ENCODE measurements at regions not wholly inside any gene's neighbourhood (a gene's known extent, or its start where the extent isn't known, plus 50 kb on each side); places are given as distances from the start of the nearest gene placed in this dataset.

DNA sequence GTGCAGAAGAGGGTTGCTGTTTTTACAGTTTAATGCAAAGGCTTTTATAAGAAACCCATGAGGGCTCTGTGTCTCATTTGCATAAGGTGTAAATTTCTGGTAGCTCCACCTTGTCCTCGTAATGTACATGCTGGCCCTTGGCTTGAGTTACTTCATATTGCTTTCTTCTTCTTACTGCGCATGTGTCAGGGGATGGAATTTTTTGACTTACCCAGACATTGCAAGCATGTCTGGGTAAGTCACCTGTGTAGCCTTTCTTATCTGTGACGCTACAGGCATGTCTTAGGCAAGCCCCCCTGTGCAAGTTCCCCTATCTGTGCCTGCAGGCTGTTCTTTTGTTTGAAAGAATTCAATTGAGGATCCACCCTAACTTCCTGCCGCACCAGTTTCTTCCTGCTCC, 274.2 kb downstream of the ETNK1 start:
- DNase-seq (ENCODE audit: extremely low spot score), result no peak
- POLR2A ChIA-PET, result no interaction called here
- TF ChIP-seq CTCF (IDR thresholded peaks at IDR 0.05; ENCODE audit: control extremely low read depth, extremely low read depth, low read depth, missing control alignments), result no peak
- CTCF ChIA-PET, result no interaction called here

- no peak for DNase-seq (ENCODE audit: extremely low spot score)
- POLR2A ChIA-PET, result no interaction called here
- CTCF ChIA-PET, result interaction anchor here (0.8 kb wide), 1 partner anchor 11 kb away, joined by 3 read pairs; no protein-coding TSS in a partner anchor
- TF ChIP-seq CTCF (IDR thresholded peaks at IDR 0.05; ENCODE audit: control extremely low read depth, extremely low read depth, low read depth, missing control alignments), result no peak
Measured at GRCh38 chr12:22900401-22900800, 275.4 kb downstream of the ETNK1 start.

DNA sequence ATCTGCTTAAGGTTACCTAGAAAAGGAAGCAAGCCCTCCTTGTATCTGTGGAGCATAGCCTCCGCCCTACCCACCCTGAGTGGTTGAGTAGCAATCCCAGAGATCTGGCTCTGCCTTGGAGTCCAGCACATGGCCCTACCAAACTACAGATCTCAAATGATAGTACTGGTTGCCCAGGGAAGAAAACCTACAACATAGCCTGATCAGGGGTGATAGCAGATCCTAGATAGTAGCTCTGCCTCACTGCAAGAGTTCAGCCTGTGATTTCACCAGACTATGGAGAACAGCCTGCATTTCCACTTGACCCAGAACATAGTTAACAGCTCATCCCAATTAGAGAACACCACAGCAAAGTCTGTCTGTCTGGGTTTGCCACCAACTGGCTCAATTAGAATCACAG, 279.5 kb downstream of the ETNK1 start:
- ChIA-PET CTCF (no interaction called here), POLR2A (no interaction called here)
- DNase-seq (ENCODE audit: extremely low spot score), result no peak
- TF ChIP-seq CTCF (IDR thresholded peaks at IDR 0.05; ENCODE audit: control extremely low read depth, extremely low read depth, low read depth, missing control alignments), result no peak

DNA sequence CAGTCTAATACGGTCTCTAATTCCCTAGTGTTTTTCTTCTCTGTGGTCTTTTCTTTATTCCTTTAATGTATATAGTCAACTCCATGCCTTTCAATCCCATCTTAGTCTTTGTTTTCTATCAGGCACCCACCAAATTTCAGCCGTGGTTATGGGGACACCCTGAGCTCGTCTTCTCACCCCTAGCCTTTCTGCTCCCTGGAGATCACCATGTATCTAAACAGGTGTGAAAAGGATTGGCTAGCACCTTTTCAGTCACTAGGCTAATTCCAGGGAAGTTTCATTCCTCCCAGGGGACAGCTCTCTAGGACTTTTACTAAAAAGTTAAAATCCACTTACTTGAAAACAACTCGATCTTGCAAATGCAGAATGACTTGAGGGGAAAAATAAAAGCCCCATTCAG, 291.3 kb downstream of the ETNK1 start:
- ChIA-PET CTCF (no interaction called here), POLR2A (no interaction called here)
- DNase-seq (ENCODE audit: extremely low spot score), result no peak
- TF ChIP-seq CTCF (IDR thresholded peaks at IDR 0.05; ENCODE audit: control extremely low read depth, extremely low read depth, low read depth, missing control alignments), result no peak

DNA sequence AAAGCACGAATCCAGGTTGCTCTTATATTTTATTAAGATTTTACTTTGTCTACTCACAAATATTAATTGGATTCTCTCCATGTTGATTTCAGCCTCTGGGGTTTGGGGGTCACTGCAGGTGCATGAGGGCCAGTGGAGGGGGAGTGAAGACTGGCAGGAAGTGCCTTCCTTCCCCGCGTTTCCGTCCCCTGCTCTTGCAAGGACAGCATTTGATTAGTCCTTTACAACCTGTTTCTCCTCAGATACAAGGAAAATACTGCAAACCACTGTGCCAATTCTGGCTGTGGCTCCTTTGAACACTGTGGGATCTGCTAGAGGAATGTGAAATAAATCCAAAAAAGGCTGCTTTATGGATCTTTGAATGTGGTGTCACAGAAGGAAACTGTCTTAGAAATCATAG, 291.8 kb downstream of the ETNK1 start:
- no peak for DNase-seq (ENCODE audit: extremely low spot score)
- POLR2A ChIA-PET, result no interaction called here
- CTCF ChIA-PET, result no interaction called here
- no peak for TF ChIP-seq CTCF (IDR thresholded peaks at IDR 0.05; ENCODE audit: control extremely low read depth, extremely low read depth, low read depth, missing control alignments)

- POLR2A ChIA-PET, result no interaction called here
- TF ChIP-seq CTCF (IDR thresholded peaks at IDR 0.05; ENCODE audit: control extremely low read depth, extremely low read depth, low read depth, missing control alignments), result no peak
- CTCF ChIA-PET, result interaction anchor here (1.2 kb wide), 1 partner anchor 23 kb away, joined by 3 read pairs; no protein-coding TSS in a partner anchor
- no peak for DNase-seq (ENCODE audit: extremely low spot score)
Measured at GRCh38 chr12:22919883-22920282, 294.9 kb downstream of the ETNK1 start.

- no peak for TF ChIP-seq CTCF (IDR thresholded peaks at IDR 0.05; ENCODE audit: control extremely low read depth, extremely low read depth, low read depth, missing control alignments)
- ChIA-PET POLR2A (no interaction called here), CTCF (interaction anchor here (1.0 kb wide), 1 partner anchor 10 kb away, joined by 3 read pairs; no protein-coding TSS in a partner anchor)
- DNase-seq (ENCODE audit: extremely low spot score), result no peak
Measured at GRCh38 chr12:22923768-22924167, 298.8 kb downstream of the ETNK1 start.

Measured in GM10248 (cell line).